IPS-20b (cell line): ENCODE measurements at regions not wholly inside any gene's neighbourhood (a gene's known extent, or its start where the extent isn't known, plus 50 kb on each side); places are given as distances from the start of the nearest gene placed in this dataset.
"Not testable (repeated sequence)": the region's sequence is repeated elsewhere in the genome, so short reads cannot be mapped to it uniquely, and the experiment has no call there.

Experiments
- H3K27ac ChIP-seq: one replicate; pipeline ENCODE4 v1.5.1; 2013; ENCODE audit warnings: low read length
- H3K27me3 ChIP-seq: 2 replicates; pipeline ENCODE4 v1.6.1; 2013; ENCODE audit warnings: mild to moderate bottlenecking, low read length, inconsistent platforms; ENCODE audit not compliant: insufficient read depth
- H3K36me3 ChIP-seq: 2 replicates; pipeline ENCODE4 v1.6.1; 2013; ENCODE audit warnings: low read depth, mild to moderate bottlenecking, inconsistent platforms, low read length, moderate library complexity; ENCODE audit not compliant: insufficient read depth
- H3K4me1 ChIP-seq: 2 replicates; pipeline ENCODE4 v1.6.1; 2013; ENCODE audit warnings: mild to moderate bottlenecking, control low read depth, inconsistent platforms, low read length, moderate library complexity; ENCODE audit not compliant: insufficient read depth
- H3K4me3 ChIP-seq: 2 replicates; pipeline ENCODE4 v1.5.1; 2013; ENCODE audit warnings: mild to moderate bottlenecking, low read length, inconsistent platforms
- H3K9ac ChIP-seq: 2 replicates; pipeline ENCODE4 v1.6.1; 2013; ENCODE audit warnings: low read depth, mild to moderate bottlenecking, inconsistent platforms, low read length, moderate library complexity
- H3K9me3 ChIP-seq: 2 replicates; pipeline ENCODE4 v1.6.1; 2013; ENCODE audit warnings: mild to moderate bottlenecking, low read depth, low read length, inconsistent platforms; ENCODE audit not compliant: insufficient read depth

GRCh38 chr1:148402152-148403084 lies 80.7 kb downstream of the PPIAL4G start:
- peak overlapping the region; percentile 86 for H3K9ac ChIP-seq

GRCh38 chr1:148397516-148397915 lies 85.6 kb downstream of the PPIAL4G start:
- not testable (repeated sequence) for H3K9me3 ChIP-seq, H3K36me3 ChIP-seq, H3K9ac ChIP-seq, H3K27ac ChIP-seq, H3K4me3 ChIP-seq, H3K4me1 ChIP-seq, H3K27me3 ChIP-seq

More at GRCh38 chr1:148402152-148403084, 80.7 kb downstream of the PPIAL4G start:
- peak overlapping the region; percentile 79 for H3K4me3 ChIP-seq
- not testable (repeated sequence) for H3K27ac ChIP-seq, H3K36me3 ChIP-seq, H3K27me3 ChIP-seq, H3K9me3 ChIP-seq, H3K4me1 ChIP-seq

GRCh38 chr1:148392505-148392904 lies 90.6 kb downstream of the PPIAL4G start:
- H3K27me3 ChIP-seq, H3K27ac ChIP-seq, H3K4me1 ChIP-seq: not testable (repeated sequence)

GRCh38 chr1:148391323-148391722 lies 91.8 kb downstream of the PPIAL4G start:
- H3K27ac ChIP-seq, H3K36me3 ChIP-seq, H3K4me1 ChIP-seq, H3K9me3 ChIP-seq, H3K27me3 ChIP-seq, H3K4me3 ChIP-seq, H3K9ac ChIP-seq: not testable (repeated sequence)

More at GRCh38 chr1:148392505-148392904, 90.6 kb downstream of the PPIAL4G start:
- H3K4me3 ChIP-seq, H3K9ac ChIP-seq, H3K36me3 ChIP-seq, H3K9me3 ChIP-seq: not testable (repeated sequence)

- H3K27ac ChIP-seq = no peak overlapping the region
These were observed 94.1 kb downstream of the PPIAL4G start for GRCh38 chr1:148389027-148389339.

GRCh38 chr1:148388260-148389026 lies 94.7 kb downstream of the PPIAL4G start:
- H3K27ac ChIP-seq = peak overlapping the region; percentile 24
- peak overlapping the region; percentile 79 for H3K9ac ChIP-seq
- H3K4me1 ChIP-seq = no peaks in the 10 kb centered on the region; the same call in 1 of the 2 replicates
- H3K36me3 ChIP-seq = no peaks in the 10 kb centered on the region
- H3K27me3 ChIP-seq = no peaks in the 10 kb centered on the region; the same call in 1 of the 2 replicates
- H3K4me3 ChIP-seq = peak overlapping the region; percentile 64
- H3K9me3 ChIP-seq = no peaks in the 10 kb centered on the region

More at GRCh38 chr1:148389027-148389339, 94.1 kb downstream of the PPIAL4G start:
- Histone ChIP-seq H3K36me3 (no peaks in the 10 kb centered on the region), H3K9me3 (no peaks in the 10 kb centered on the region), H3K9ac (peak overlapping the region; percentile 79; the same call in 1 of the 2 replicates), H3K4me1 (no peaks in the 10 kb centered on the region; the same call in 1 of the 2 replicates), H3K4me3 (peak overlapping the region; percentile 64), H3K27me3 (no peaks in the 10 kb centered on the region; the same call in 1 of the 2 replicates)

GRCh38 chr1:148387949-148388259 lies 95.2 kb downstream of the PPIAL4G start:
- not testable (repeated sequence) for H3K27ac ChIP-seq, H3K36me3 ChIP-seq, H3K4me1 ChIP-seq, H3K27me3 ChIP-seq, H3K9me3 ChIP-seq
- Histone ChIP-seq H3K9ac (peak overlapping the region; percentile 79; the same call in 1 of the 2 replicates), H3K4me3 (peak overlapping the region; percentile 64)

- not testable (repeated sequence) for H3K9me3 ChIP-seq, H3K9ac ChIP-seq, H3K27me3 ChIP-seq, H3K4me1 ChIP-seq, H3K36me3 ChIP-seq, H3K27ac ChIP-seq
- peak overlapping the region; percentile 64; the same call in 1 of the 2 replicates for H3K4me3 ChIP-seq
These were observed 95.8 kb downstream of the PPIAL4G start for GRCh38 chr1:148387122-148387948.

- Histone ChIP-seq H3K9me3 (no peaks in the 10 kb centered on the region), H3K4me3 (no peak overlapping the region), H3K27me3 (no peaks in the 10 kb centered on the region; the same call in 1 of the 2 replicates), H3K36me3 (no peaks in the 10 kb centered on the region), H3K4me1 (no peaks in the 10 kb centered on the region; the same call in 1 of the 2 replicates), H3K27ac (no peak overlapping the region), H3K9ac (no peak overlapping the region)
These were observed 96.5 kb downstream of the PPIAL4G start for GRCh38 chr1:148386617-148387016.

GRCh38 chr1:148386031-148386398 lies 97.1 kb downstream of the PPIAL4G start:
- not testable (repeated sequence) for H3K27me3 ChIP-seq, H3K27ac ChIP-seq, H3K4me1 ChIP-seq, H3K36me3 ChIP-seq, H3K9ac ChIP-seq, H3K9me3 ChIP-seq, H3K4me3 ChIP-seq

- Histone ChIP-seq H3K4me3 (no peak overlapping the region), H3K4me1 (no peaks in the 10 kb centered on the region; the same call in 1 of the 2 replicates), H3K9ac (no peak overlapping the region), H3K9me3 (no peaks in the 10 kb centered on the region), H3K27ac (no peak overlapping the region), H3K27me3 (no peaks in the 10 kb centered on the region; the same call in 1 of the 2 replicates), H3K36me3 (no peaks in the 10 kb centered on the region)
These were observed 97.6 kb downstream of the PPIAL4G start for GRCh38 chr1:148385371-148386030.
